ENCODE measurements at regions not wholly inside any gene's neighbourhood (a gene's known extent, or its start where the extent isn't known, plus 50 kb on each side); places are given as distances from the start of the nearest gene placed in this dataset.

GRCh38 chr9:23288545-23288944, 537.5 kb downstream of the ELAVL2 start:
- ChIA-PET CTCF (no interaction called here), POLR2A (no interaction called here)
- H3K9me3 Mint-ChIP-seq (ENCODE audit: low read depth): peaks cover 8% of the 10 kb centered on the region
- ATAC-seq: no peak
- H3K36me3 Mint-ChIP-seq (ENCODE audit: low read depth): no peaks in the 10 kb centered on the region
- no peak overlapping the region for H3K4me3 Mint-ChIP-seq
- DNase-seq: no peak
- no peaks in the 10 kb centered on the region for H3K27me3 Mint-ChIP-seq
- intact Hi-C loops (cut with DNase I, micrococcal nuclease): loop anchor here in 1 of 2 experiments (5.0 kb wide), 1 partner anchor 36 kb away; no protein-coding TSS in a partner anchor
- H3K27ac Mint-ChIP-seq: no peak overlapping the region
- H3K4me1 Mint-ChIP-seq: no peaks in the 10 kb centered on the region

GRCh38 chr9:23290973-23291372, 535.1 kb downstream of the ELAVL2 start:
- intact Hi-C loops (cut with DNase I, micrococcal nuclease): no loop called here
- POLR2A ChIA-PET: no interaction called here
- no peak for ATAC-seq
- CTCF ChIA-PET: no interaction called here
- Mint-ChIP-seq H3K27me3 (no peaks in the 10 kb centered on the region), H3K9me3 (ENCODE audit: low read depth) (peaks cover 8% of the 10 kb centered on the region), H3K4me3 (no peak overlapping the region), H3K27ac (no peak overlapping the region), H3K36me3 (ENCODE audit: low read depth) (no peaks in the 10 kb centered on the region), H3K4me1 (no peaks in the 10 kb centered on the region)
- DNase-seq: no peak

- Mint-ChIP-seq H3K36me3 (ENCODE audit: low read depth) (no peaks in the 10 kb centered on the region), H3K4me3 (no peak overlapping the region), H3K27ac (no peak overlapping the region), H3K9me3 (ENCODE audit: low read depth) (peaks cover 2% of the 10 kb centered on the region), H3K27me3 (no peaks in the 10 kb centered on the region), H3K4me1 (no peaks in the 10 kb centered on the region)
- POLR2A ChIA-PET: no interaction called here
- intact Hi-C loops (cut with DNase I, micrococcal nuclease): loop anchor here in 1 of 2 experiments (5.0 kb wide), 1 partner anchor 50 kb away; no protein-coding TSS in a partner anchor
- CTCF ChIA-PET: no interaction called here
- ATAC-seq: no peak
- no peak for DNase-seq
Measured at GRCh38 chr9:23302281-23302680, 523.8 kb downstream of the ELAVL2 start.

GRCh38 chr9:23306731-23307130, 519.3 kb downstream of the ELAVL2 start:
- ChIA-PET POLR2A (no interaction called here), CTCF (no interaction called here)
- peaks cover 2% of the 10 kb centered on the region for H3K9me3 Mint-ChIP-seq (ENCODE audit: low read depth)
- H3K36me3 Mint-ChIP-seq (ENCODE audit: low read depth): no peaks in the 10 kb centered on the region
- DNase-seq (no peak), ATAC-seq (no peak)
- H3K27me3 Mint-ChIP-seq: no peaks in the 10 kb centered on the region
- H3K4me3 Mint-ChIP-seq: no peak overlapping the region
- no peaks in the 10 kb centered on the region for H3K4me1 Mint-ChIP-seq
- intact Hi-C loops (cut with DNase I, micrococcal nuclease): no loop called here
- H3K27ac Mint-ChIP-seq: no peak overlapping the region

GRCh38 chr9:23307731-23308513, 518.1 kb downstream of the ELAVL2 start:
- Mint-ChIP-seq H3K36me3 (ENCODE audit: low read depth) (no peaks in the 10 kb centered on the region), H3K4me1 (no peaks in the 10 kb centered on the region), H3K4me3 (no peak overlapping the region), H3K27ac (no peak overlapping the region), H3K27me3 (no peaks in the 10 kb centered on the region), H3K9me3 (ENCODE audit: low read depth) (peaks cover 6% of the 10 kb centered on the region)
- intact Hi-C loops (cut with DNase I, micrococcal nuclease): no loop called here
- DNase-seq (no peak), ATAC-seq (no peak)
- ChIA-PET CTCF (no interaction called here), POLR2A (no interaction called here)

GRCh38 chr9:23309800-23310199, 516.2 kb downstream of the ELAVL2 start:
- ChIA-PET CTCF (no interaction called here), POLR2A (no interaction called here)
- Mint-ChIP-seq H3K4me1 (no peaks in the 10 kb centered on the region), H3K27me3 (no peaks in the 10 kb centered on the region), H3K4me3 (no peak overlapping the region), H3K27ac (no peak overlapping the region), H3K36me3 (ENCODE audit: low read depth) (no peaks in the 10 kb centered on the region), H3K9me3 (ENCODE audit: low read depth) (peaks cover 6% of the 10 kb centered on the region)
- ATAC-seq (no peak), DNase-seq (no peak)
- intact Hi-C loops (cut with DNase I, micrococcal nuclease): no loop called here

- ATAC-seq (no peak), DNase-seq (no peak)
- Mint-ChIP-seq H3K27ac (no peak overlapping the region), H3K9me3 (ENCODE audit: low read depth) (peaks cover 6% of the 10 kb centered on the region), H3K36me3 (ENCODE audit: low read depth) (no peaks in the 10 kb centered on the region), H3K27me3 (no peaks in the 10 kb centered on the region), H3K4me1 (no peaks in the 10 kb centered on the region), H3K4me3 (no peak overlapping the region)
- intact Hi-C loops (cut with DNase I, micrococcal nuclease): no loop called here
- ChIA-PET POLR2A (no interaction called here), CTCF (no interaction called here)
Measured at GRCh38 chr9:23314247-23314646, 511.8 kb downstream of the ELAVL2 start.

- Mint-ChIP-seq H3K4me1 (no peaks in the 10 kb centered on the region), H3K9me3 (ENCODE audit: low read depth) (peaks cover 2% of the 10 kb centered on the region), H3K27ac (no peak overlapping the region), H3K36me3 (ENCODE audit: low read depth) (no peaks in the 10 kb centered on the region), H3K4me3 (no peak overlapping the region), H3K27me3 (no peaks in the 10 kb centered on the region)
- ChIA-PET CTCF (interaction anchor here (0.9 kb wide), 1 partner anchor 26 kb away, joined by 3 read pairs; no protein-coding TSS in a partner anchor), POLR2A (no interaction called here)
- intact Hi-C loops (cut with DNase I, micrococcal nuclease): no loop called here
- no peak for ATAC-seq
- no peak for DNase-seq
Measured at GRCh38 chr9:23319092-23319491, 506.9 kb downstream of the ELAVL2 start.

GRCh38 chr9:23321049-23321448, 505.0 kb downstream of the ELAVL2 start:
- Mint-ChIP-seq H3K4me3 (no peak overlapping the region), H3K36me3 (ENCODE audit: low read depth) (no peaks in the 10 kb centered on the region), H3K27me3 (no peaks in the 10 kb centered on the region), H3K9me3 (ENCODE audit: low read depth) (no peaks in the 10 kb centered on the region), H3K27ac (no peak overlapping the region), H3K4me1 (no peaks in the 10 kb centered on the region)
- intact Hi-C loops (cut with DNase I, micrococcal nuclease): no loop called here
- ATAC-seq: no peak
- ChIA-PET POLR2A (no interaction called here), CTCF (no interaction called here)
- no peak for DNase-seq

GRCh38 chr9:23322392-23322791, 503.6 kb downstream of the ELAVL2 start:
- H3K9me3 Mint-ChIP-seq (ENCODE audit: low read depth): peaks cover 2% of the 10 kb centered on the region
- DNase-seq (no peak), ATAC-seq (no peak)
- ChIA-PET CTCF (no interaction called here), POLR2A (no interaction called here)
- H3K36me3 Mint-ChIP-seq (ENCODE audit: low read depth): no peaks in the 10 kb centered on the region
- no peaks in the 10 kb centered on the region for H3K4me1 Mint-ChIP-seq
- no peak overlapping the region for H3K27ac Mint-ChIP-seq
- intact Hi-C loops (cut with DNase I, micrococcal nuclease): no loop called here
- no peaks in the 10 kb centered on the region for H3K27me3 Mint-ChIP-seq
- no peak overlapping the region for H3K4me3 Mint-ChIP-seq

- no peak overlapping the region for H3K4me3 Mint-ChIP-seq
- DNase-seq (no peak), ATAC-seq (no peak)
- no peaks in the 10 kb centered on the region for H3K4me1 Mint-ChIP-seq
- CTCF ChIA-PET: no interaction called here
- H3K27ac Mint-ChIP-seq: no peak overlapping the region
- no peaks in the 10 kb centered on the region for H3K27me3 Mint-ChIP-seq
- intact Hi-C loops (cut with DNase I, micrococcal nuclease): no loop called here
- no peaks in the 10 kb centered on the region for H3K36me3 Mint-ChIP-seq (ENCODE audit: low read depth)
- peaks cover 9% of the 10 kb centered on the region for H3K9me3 Mint-ChIP-seq (ENCODE audit: low read depth)
- POLR2A ChIA-PET: no interaction called here
Measured at GRCh38 chr9:23324511-23324910, 501.5 kb downstream of the ELAVL2 start.

GRCh38 chr9:23326597-23326996, 499.4 kb downstream of the ELAVL2 start:
- intact Hi-C loops (cut with DNase I, micrococcal nuclease): no loop called here
- POLR2A ChIA-PET: no interaction called here
- DNase-seq (no peak), ATAC-seq (no peak)
- Mint-ChIP-seq H3K9me3 (ENCODE audit: low read depth) (peaks cover 13% of the 10 kb centered on the region), H3K27ac (no peak overlapping the region), H3K36me3 (ENCODE audit: low read depth) (no peaks in the 10 kb centered on the region), H3K4me1 (no peaks in the 10 kb centered on the region), H3K4me3 (no peak overlapping the region), H3K27me3 (no peaks in the 10 kb centered on the region)
- CTCF ChIA-PET: no interaction called here

- H3K4me1 Mint-ChIP-seq: no peaks in the 10 kb centered on the region
- H3K4me3 Mint-ChIP-seq: no peak overlapping the region
- no peaks in the 10 kb centered on the region for H3K36me3 Mint-ChIP-seq (ENCODE audit: low read depth)
- intact Hi-C loops (cut with DNase I, micrococcal nuclease): no loop called here
- peaks cover 9% of the 10 kb centered on the region for H3K9me3 Mint-ChIP-seq (ENCODE audit: low read depth)
- DNase-seq (no peak), ATAC-seq (no peak)
- CTCF ChIA-PET: no interaction called here
- H3K27me3 Mint-ChIP-seq: no peaks in the 10 kb centered on the region
- H3K27ac Mint-ChIP-seq: no peak overlapping the region
- POLR2A ChIA-PET: no interaction called here
Measured at GRCh38 chr9:23341346-23341745, 484.7 kb downstream of the ELAVL2 start.
